NB4 (cell line): ENCODE measurements at regions not wholly inside any gene's neighbourhood (a gene's known extent, or its start where the extent isn't known, plus 50 kb on each side); places are given as distances from the start of the nearest gene placed in this dataset.
"Not testable (repeated sequence)": the region's sequence is repeated elsewhere in the genome, so short reads cannot be mapped to it uniquely, and the experiment has no call there.

Experiments
- DNase-seq: peaks from one replicate; pipeline ENCODE4 v3.0.0; 2010; ENCODE audit warnings: low read depth
- H3K4me3 ChIP-seq: one replicate; pipeline ENCODE4 v1.5.1; 2011; ENCODE audit warnings: mild to moderate bottlenecking, low read depth, low read length, moderate library complexity
- CTCF ChIP-seq: IDR thresholded peaks from one replicate; pipeline ENCODE4 v1.5.1; 2012; ENCODE audit warnings: low read depth, low read length
- MYC ChIP-seq: IDR thresholded peaks from 2 replicates; pipeline ENCODE4 v1.6.1; 2011; ENCODE audit warnings: low read depth, low read length
- POLR2A ChIP-seq: IDR thresholded peaks from 2 replicates; pipeline ENCODE4 v1.6.1; 2011; ENCODE audit warnings: mild to moderate bottlenecking; ENCODE audit not compliant: insufficient read length; ENCODE audit errors: extremely low read depth
- TF ChIP-seq, protein P1 (sequence below): IDR thresholded peaks from 2 replicates; pipeline ENCODE4 v1.6.1; 2011; ENCODE audit warnings: low read depth, low read length

DNA sequence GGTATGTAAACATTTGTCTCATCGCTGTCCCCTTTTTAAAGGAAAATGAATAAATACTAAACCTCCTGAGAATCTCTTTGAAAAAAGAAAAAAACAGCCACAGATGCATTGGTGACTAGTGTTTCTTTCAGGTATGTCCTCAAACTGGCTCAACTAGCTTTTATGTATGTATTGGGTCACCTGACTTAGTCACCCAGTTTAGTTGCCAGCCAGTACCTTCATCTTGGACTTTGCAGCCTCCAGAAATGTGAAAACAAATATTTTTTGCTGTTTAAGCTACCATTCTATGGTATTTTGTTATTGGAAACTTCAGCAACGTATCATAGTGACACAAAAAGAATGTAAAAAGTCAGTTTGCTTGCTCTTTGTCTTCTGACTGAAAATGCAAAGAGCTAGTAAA, 1263.5 kb downstream of the FAM133A start:
- H3K4me3 ChIP-seq, result no peak overlapping the region
- no peak for TF ChIP-seq MYC
- TF ChIP-seq, protein P1, sequence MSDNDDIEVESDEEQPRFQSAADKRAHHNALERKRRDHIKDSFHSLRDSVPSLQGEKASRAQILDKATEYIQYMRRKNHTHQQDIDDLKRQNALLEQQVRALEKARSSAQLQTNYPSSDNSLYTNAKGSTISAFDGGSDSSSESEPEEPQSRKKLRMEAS, result no peak
- no peak for TF ChIP-seq POLR2A
- TF ChIP-seq CTCF, result no peak
- DNase-seq, result no peak

GRCh38 chrX:94942603-94943002, 1268.6 kb downstream of the FAM133A start:
- H3K4me3 ChIP-seq, result no peak overlapping the region
- TF ChIP-seq, protein P1, result no peak
- TF ChIP-seq CTCF (no peak), MYC (no peak), POLR2A (no peak)
- DNase-seq, result no peak

DNA sequence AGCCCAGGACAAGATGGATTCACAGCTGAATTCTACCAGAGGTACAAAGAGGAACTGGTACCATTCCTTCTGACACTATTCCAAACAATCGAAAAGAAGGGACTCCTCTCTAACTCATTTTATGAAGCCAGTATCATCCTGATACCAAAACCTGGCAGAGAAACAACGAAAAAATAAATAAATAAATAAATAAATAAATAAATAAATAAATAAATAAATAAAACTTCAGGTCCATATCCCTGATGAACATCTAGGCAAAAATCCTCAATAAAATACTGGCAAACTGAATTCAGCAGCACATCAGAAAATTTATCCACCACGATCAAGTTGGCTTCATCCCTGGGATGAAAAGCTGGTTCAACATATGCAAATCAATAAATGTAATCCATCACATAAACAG, 1272.1 kb downstream of the FAM133A start:
- H3K4me3 ChIP-seq, DNase-seq: not testable (repeated sequence)

DNA sequence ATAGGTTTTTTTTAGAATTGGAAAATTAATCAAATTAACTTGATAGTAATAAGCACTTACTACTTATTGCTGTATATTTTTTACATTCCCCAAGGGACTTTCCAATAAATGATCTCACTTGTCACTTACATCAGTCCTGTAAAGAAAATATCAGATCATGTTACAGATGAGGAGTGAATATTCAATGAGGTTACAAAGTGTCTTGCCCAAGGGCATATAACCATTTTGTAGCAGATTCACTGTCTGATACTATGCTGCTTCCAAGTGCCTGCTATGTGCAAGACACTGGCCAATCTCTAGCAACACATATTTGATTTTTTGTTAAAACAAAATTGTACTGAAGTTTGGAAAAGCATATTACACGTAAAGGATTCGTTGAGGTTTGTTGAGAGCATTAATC, 1287.7 kb downstream of the FAM133A start:
- no peak for TF ChIP-seq POLR2A
- TF ChIP-seq CTCF, result no peak
- TF ChIP-seq MYC, result no peak
- TF ChIP-seq, protein P1, result no peak
- DNase-seq, result no peak
- H3K4me3 ChIP-seq, result no peak overlapping the region

DNA sequence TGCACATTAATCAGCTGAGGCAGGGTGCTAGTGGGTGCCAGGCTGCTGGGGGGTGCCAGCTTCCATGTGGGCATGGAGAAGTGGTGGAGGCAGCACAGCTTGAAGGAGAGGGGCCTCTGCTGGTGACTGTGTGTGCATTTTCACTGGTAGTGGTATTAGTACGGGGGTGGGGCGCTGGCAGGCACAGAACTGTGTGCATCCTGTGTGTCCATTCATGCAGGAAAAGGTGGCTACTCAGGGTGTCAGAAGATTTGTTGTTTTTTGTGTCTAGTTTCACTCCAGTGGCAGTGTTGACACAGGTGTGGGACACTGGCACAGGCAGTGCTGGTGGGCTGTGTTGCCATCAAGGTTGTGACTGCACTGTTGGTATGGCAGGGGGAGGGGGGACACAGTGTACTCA, 1303.6 kb downstream of the FAM133A start:
- no peak overlapping the region for H3K4me3 ChIP-seq
- DNase-seq, result no peak
- TF ChIP-seq MYC (no peak), CTCF (no peak), POLR2A (no peak)
- TF ChIP-seq, protein P1, result no peak

DNA sequence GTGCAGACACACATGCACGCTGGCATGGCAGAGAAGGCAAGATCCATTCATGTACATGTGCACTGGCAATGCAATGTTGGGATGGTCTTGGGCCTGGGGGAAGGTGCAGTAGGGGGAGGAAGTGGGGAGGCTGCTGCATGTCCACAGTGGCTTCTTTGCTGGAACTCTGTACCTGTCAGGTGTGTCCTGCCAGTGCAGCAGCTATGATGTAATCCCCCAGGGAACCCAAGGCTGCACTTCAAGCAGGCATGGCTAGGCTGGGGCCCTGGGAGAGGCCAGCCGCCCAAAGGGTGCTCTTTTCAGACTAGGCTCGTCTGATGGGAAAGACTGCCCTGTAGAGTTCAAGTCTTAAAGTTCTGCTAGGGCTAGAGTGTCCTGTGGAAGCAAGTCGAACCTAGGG, 1304.0 kb downstream of the FAM133A start:
- H3K4me3 ChIP-seq, result no peak overlapping the region
- TF ChIP-seq CTCF, result no peak
- no peak for TF ChIP-seq MYC
- TF ChIP-seq, protein P1, result no peak
- TF ChIP-seq POLR2A, result no peak
- DNase-seq, result no peak
